ENCODE measurements at regions not wholly inside any gene's neighbourhood (a gene's known extent, or its start where the extent isn't known, plus 50 kb on each side); places are given as distances from the start of the nearest gene placed in this dataset.

DNA sequence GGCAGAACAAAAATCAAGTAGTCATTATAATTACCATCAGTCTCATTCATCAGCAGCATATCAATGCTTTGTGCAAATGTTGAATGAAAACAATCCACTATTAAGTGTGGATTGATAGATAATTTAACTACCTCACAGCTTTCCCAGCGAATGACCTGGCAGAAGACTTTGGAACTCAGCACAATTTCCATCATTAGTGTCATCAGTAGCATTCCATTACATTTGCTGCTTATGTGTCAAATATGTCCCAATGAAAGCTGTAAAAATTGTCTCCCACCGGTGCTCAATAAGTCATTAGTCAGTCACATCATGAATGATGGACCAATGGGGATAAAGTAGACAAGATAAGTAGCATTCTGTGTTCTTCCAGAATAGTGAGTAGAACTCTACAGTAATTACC is 1513.5 kb upstream of the PRR20A start:
- Mint-ChIP-seq H3K27ac (ENCODE audit: unreplicated experiment) (no peak overlapping the region), H3K36me3 (ENCODE audit: low read depth, unreplicated experiment) (no peaks in the 10 kb centered on the region), H3K4me3 (ENCODE audit: unreplicated experiment) (no peak overlapping the region), H3K4me1 (ENCODE audit: unreplicated experiment) (no peaks in the 10 kb centered on the region), H3K27me3 (ENCODE audit: unreplicated experiment) (no peaks in the 10 kb centered on the region), H3K9me3 (ENCODE audit: unreplicated experiment) (peaks cover 4% of the 10 kb centered on the region)
- TF ChIP-seq, protein P1, sequence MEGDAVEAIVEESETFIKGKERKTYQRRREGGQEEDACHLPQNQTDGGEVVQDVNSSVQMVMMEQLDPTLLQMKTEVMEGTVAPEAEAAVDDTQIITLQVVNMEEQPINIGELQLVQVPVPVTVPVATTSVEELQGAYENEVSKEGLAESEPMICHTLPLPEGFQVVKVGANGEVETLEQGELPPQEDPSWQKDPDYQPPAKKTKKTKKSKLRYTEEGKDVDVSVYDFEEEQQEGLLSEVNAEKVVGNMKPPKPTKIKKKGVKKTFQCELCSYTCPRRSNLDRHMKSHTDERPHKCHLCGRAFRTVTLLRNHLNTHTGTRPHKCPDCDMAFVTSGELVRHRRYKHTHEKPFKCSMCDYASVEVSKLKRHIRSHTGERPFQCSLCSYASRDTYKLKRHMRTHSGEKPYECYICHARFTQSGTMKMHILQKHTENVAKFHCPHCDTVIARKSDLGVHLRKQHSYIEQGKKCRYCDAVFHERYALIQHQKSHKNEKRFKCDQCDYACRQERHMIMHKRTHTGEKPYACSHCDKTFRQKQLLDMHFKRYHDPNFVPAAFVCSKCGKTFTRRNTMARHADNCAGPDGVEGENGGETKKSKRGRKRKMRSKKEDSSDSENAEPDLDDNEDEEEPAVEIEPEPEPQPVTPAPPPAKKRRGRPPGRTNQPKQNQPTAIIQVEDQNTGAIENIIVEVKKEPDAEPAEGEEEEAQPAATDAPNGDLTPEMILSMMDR (IDR thresholded peaks at IDR 0.05; ENCODE audit: unreplicated experiment) = no peak
- DNase-seq (ENCODE audit: low spot score) = no peak

- Mint-ChIP-seq H3K27me3 (ENCODE audit: unreplicated experiment) (no peaks in the 10 kb centered on the region), H3K4me1 (ENCODE audit: unreplicated experiment) (no peaks in the 10 kb centered on the region), H3K4me3 (ENCODE audit: unreplicated experiment) (no peak overlapping the region), H3K36me3 (ENCODE audit: low read depth, unreplicated experiment) (no peaks in the 10 kb centered on the region), H3K9me3 (ENCODE audit: unreplicated experiment) (no peaks in the 10 kb centered on the region), H3K27ac (ENCODE audit: unreplicated experiment) (no peak overlapping the region)
- TF ChIP-seq, protein P1 (IDR thresholded peaks at IDR 0.05; ENCODE audit: unreplicated experiment) = no peak
- no peak for DNase-seq (ENCODE audit: low spot score)
These were observed 1508.3 kb upstream of the PRR20A start for GRCh38 chr13:55632402-55632801.

GRCh38 chr13:55649485-55649884 is 1491.2 kb upstream of the PRR20A start:
- no peak overlapping the region for H3K27ac Mint-ChIP-seq (ENCODE audit: unreplicated experiment)
- TF ChIP-seq, protein P1 (IDR thresholded peaks at IDR 0.05; ENCODE audit: unreplicated experiment) = no peak

GRCh38 chr13:55652657-55653056 is 1488.1 kb upstream of the PRR20A start:
- Mint-ChIP-seq H3K36me3 (ENCODE audit: low read depth, unreplicated experiment) (no peaks in the 10 kb centered on the region), H3K27ac (ENCODE audit: unreplicated experiment) (no peak overlapping the region), H3K4me1 (ENCODE audit: unreplicated experiment) (no peaks in the 10 kb centered on the region), H3K4me3 (ENCODE audit: unreplicated experiment) (no peak overlapping the region), H3K27me3 (ENCODE audit: unreplicated experiment) (peaks cover 1% of the 10 kb centered on the region), H3K9me3 (ENCODE audit: unreplicated experiment) (no peaks in the 10 kb centered on the region)
- TF ChIP-seq, protein P1 (IDR thresholded peaks at IDR 0.05; ENCODE audit: unreplicated experiment) = no peak
- no peak for DNase-seq (ENCODE audit: low spot score)

More at GRCh38 chr13:55649485-55649884, 1491.2 kb upstream of the PRR20A start:
- no peak for DNase-seq (ENCODE audit: low spot score)
- Mint-ChIP-seq H3K36me3 (ENCODE audit: low read depth, unreplicated experiment) (no peaks in the 10 kb centered on the region), H3K27me3 (ENCODE audit: unreplicated experiment) (peaks cover 1% of the 10 kb centered on the region), H3K4me1 (ENCODE audit: unreplicated experiment) (no peaks in the 10 kb centered on the region), H3K9me3 (ENCODE audit: unreplicated experiment) (no peaks in the 10 kb centered on the region), H3K4me3 (ENCODE audit: unreplicated experiment) (no peak overlapping the region)

- Mint-ChIP-seq H3K4me3 (ENCODE audit: unreplicated experiment) (no peak overlapping the region), H3K27me3 (ENCODE audit: unreplicated experiment) (no peaks in the 10 kb centered on the region)
These were observed 1487.2 kb upstream of the PRR20A start for GRCh38 chr13:55653497-55653896.

More at GRCh38 chr13:55653497-55653896, 1487.2 kb upstream of the PRR20A start:
- H3K9me3 Mint-ChIP-seq (ENCODE audit: unreplicated experiment) = no peaks in the 10 kb centered on the region
- no peak for DNase-seq (ENCODE audit: low spot score)
- no peaks in the 10 kb centered on the region for H3K4me1 Mint-ChIP-seq (ENCODE audit: unreplicated experiment)
- TF ChIP-seq, protein P1 (IDR thresholded peaks at IDR 0.05; ENCODE audit: unreplicated experiment) = no peak
- H3K36me3 Mint-ChIP-seq (ENCODE audit: low read depth, unreplicated experiment) = no peaks in the 10 kb centered on the region
- no peak overlapping the region for H3K27ac Mint-ChIP-seq (ENCODE audit: unreplicated experiment)
